PC-9 (cell line): ENCODE measurements at regions not wholly inside any gene's neighbourhood (a gene's known extent, or its start where the extent isn't known, plus 50 kb on each side); places are given as distances from the start of the nearest gene placed in this dataset.

Source experiments
- BruUV-seq: library from RNA; stranded (reverse); fragments of 400-500 nt; replicated peaks from 2 replicates; lab custom pipeline; 2021; lab: Mats Ljungman, UMichigan
- CTCF ChIA-PET: fragments of 300-600 bp; sonication (Branson Sonifier 250); formaldehyde crosslinking; loops from one replicate; lab custom pipeline; 2022; ENCODE audit warnings: antibody characterized with exemption; lab: Charles Lee
- POLR2A ChIA-PET: fragments of 300-600 bp; sonication (Branson Sonifier 250); formaldehyde crosslinking; loops from one replicate; lab custom pipeline; 2022; ENCODE audit warnings: antibody characterized with exemption; ENCODE audit not compliant: unreplicated experiment; lab: Charles Lee
- DNase-seq, 2 experiments: peaks; one replicate each; pipeline versions ENCODE4 v3.0.0 to v3.0.0-alpha.2; 2015 to 2022; ENCODE audit warnings: mixed read lengths in 1 of 2
- H2AFZ ChIP-seq: fragments of 200-600 bp; sonication (generic); 2 replicates; pipeline ENCODE4 v1.8.1; 2017; ENCODE audit warnings: antibody characterized with exemption
- H3F3A ChIP-seq: fragments of 200-600 bp; sonication (generic); 2 replicates; pipeline ENCODE4 v1.8.1; 2017; ENCODE audit warnings: antibody characterized with exemption, mild to moderate bottlenecking, low read depth; ENCODE audit not compliant: insufficient read depth
- H3K27ac ChIP-seq: fragments of 200-600 bp; sonication (generic); 2 replicates; pipeline ENCODE4 v1.6.1; 2016; ENCODE audit warnings: mixed run types
- H3K27me3 ChIP-seq: fragments of 200-600 bp; sonication (generic); 2 replicates; pipeline ENCODE4 v1.6.1; 2016; ENCODE audit warnings: low read depth, mixed run types; ENCODE audit not compliant: insufficient read depth
- H3K36me3 ChIP-seq: fragments of 200-600 bp; sonication (generic); 2 replicates; pipeline ENCODE4 v1.6.1; 2016; ENCODE audit warnings: low read depth, mixed run types
- H3K4me1 ChIP-seq: fragments of 200-600 bp; sonication (generic); replicated peaks from 2 replicates; pipeline ENCODE4 v1.6.1; 2016; ENCODE audit warnings: mixed run types; ENCODE audit not compliant: insufficient read depth
- H3K4me2 ChIP-seq: fragments of 200-600 bp; sonication (generic); 2 replicates; pipeline ENCODE4 v1.6.1; 2017; ENCODE audit warnings: mixed run types
- H3K4me3 ChIP-seq: fragments of 200-600 bp; sonication (generic); 2 replicates; pipeline ENCODE4 v1.6.1; 2016; ENCODE audit warnings: mixed run types
- H3K79me2 ChIP-seq: fragments of 200-600 bp; sonication (generic); 2 replicates; pipeline ENCODE4 v1.6.1; 2017; ENCODE audit warnings: low read depth, mixed run types
- H3K9me2 ChIP-seq: fragments of 200-600 bp; sonication (generic); 2 replicates; pipeline ENCODE4 v1.8.1; 2017; ENCODE audit warnings: mild to moderate bottlenecking; ENCODE audit not compliant: insufficient read depth
- H3K9me3 ChIP-seq: fragments of 200-600 bp; sonication (generic); 2 replicates; pipeline ENCODE4 v1.8.1; 2016; ENCODE audit warnings: low read depth; ENCODE audit not compliant: insufficient read depth
- H4K20me1 ChIP-seq: fragments of 200-600 bp; sonication (generic); 2 replicates; pipeline ENCODE4 v1.8.1; 2017; ENCODE audit not compliant: insufficient read depth
- EZH2 ChIP-seq: fragments of 200-600 bp; sonication (generic); IDR thresholded peaks from 2 replicates; pipeline ENCODE4 v1.8.0; 2017; ENCODE audit warnings: antibody characterized with exemption, low read depth
- intact Hi-C: fragments of 100-400 bp; cut with micrococcal nuclease; formaldehyde crosslinking; loops from one replicate; pipeline ENCODE4 v1.10.0; 2022; ENCODE audit not compliant: unreplicated experiment
- TF ChIP-seq, protein P1 (sequence below): fragments of 200-600 bp; sonication (generic); conservative IDR thresholded peaks from 2 replicates; pipeline ENCODE4 v1.6.1; 2017; ENCODE audit warnings: mixed run types, antibody characterized with exemption, mild to moderate bottlenecking, moderate library complexity

DNA sequence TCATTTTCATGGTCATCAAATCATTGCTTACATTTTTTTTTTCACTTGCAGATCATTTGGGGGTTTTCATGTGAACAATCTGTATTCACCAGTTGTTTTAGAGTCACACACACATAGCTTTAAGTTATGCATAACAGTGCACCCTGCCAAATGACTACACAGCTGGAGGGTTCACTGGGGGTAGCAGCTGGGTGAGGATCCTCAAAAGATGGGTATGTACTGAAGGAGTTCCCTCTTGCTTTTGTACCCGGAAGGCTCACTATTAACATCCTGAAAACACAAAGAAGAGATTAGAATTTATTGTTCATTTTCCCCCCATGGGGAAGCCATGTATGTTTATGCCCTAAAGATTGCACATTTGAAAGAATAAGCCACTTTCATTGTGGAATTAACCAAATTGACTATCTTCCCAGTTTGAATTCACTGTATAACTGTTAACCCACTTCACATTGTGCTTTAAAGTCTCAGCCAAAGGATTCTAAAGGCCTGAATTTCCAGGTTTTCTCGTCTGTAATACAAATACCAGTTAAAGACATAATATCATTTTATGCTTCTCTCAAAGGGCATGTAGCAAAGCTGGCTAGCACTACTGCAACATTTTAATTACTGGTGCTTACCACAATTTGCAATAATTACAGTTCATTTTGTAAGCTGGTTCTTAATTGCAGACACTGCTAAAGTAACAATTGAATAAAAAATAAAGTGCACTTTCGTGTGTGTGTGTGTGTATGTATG lies 466.4 kb upstream of the MEF2C start:
- POLR2A ChIA-PET: no interaction called here
- TF ChIP-seq EZH2: no peak
- TF ChIP-seq, protein P1, sequence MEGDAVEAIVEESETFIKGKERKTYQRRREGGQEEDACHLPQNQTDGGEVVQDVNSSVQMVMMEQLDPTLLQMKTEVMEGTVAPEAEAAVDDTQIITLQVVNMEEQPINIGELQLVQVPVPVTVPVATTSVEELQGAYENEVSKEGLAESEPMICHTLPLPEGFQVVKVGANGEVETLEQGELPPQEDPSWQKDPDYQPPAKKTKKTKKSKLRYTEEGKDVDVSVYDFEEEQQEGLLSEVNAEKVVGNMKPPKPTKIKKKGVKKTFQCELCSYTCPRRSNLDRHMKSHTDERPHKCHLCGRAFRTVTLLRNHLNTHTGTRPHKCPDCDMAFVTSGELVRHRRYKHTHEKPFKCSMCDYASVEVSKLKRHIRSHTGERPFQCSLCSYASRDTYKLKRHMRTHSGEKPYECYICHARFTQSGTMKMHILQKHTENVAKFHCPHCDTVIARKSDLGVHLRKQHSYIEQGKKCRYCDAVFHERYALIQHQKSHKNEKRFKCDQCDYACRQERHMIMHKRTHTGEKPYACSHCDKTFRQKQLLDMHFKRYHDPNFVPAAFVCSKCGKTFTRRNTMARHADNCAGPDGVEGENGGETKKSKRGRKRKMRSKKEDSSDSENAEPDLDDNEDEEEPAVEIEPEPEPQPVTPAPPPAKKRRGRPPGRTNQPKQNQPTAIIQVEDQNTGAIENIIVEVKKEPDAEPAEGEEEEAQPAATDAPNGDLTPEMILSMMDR: no peak
- Histone ChIP-seq H3K9me2 (no peaks in the 10 kb centered on the region), H4K20me1 (no peaks in the 10 kb centered on the region), H3K4me3 (no peak overlapping the region), H3F3A (no peaks in the 10 kb centered on the region), H3K4me2 (no peak overlapping the region), H3K4me1 (0 out of 2 replicates have a peak, but pooled peaks cover 4% of the 10 kb centered on the region), H2AFZ (no peak overlapping the region), H3K9me3 (no peaks in the 10 kb centered on the region), H3K36me3 (no peaks in the 10 kb centered on the region), H3K27ac (no peak overlapping the region), H3K79me2 (no peaks in the 10 kb centered on the region), H3K27me3 (no peaks in the 10 kb centered on the region)
- intact Hi-C loops: no loop called here
- DNase-seq: no peak
- no TSS peak for BruUV-seq
- CTCF ChIA-PET: interaction anchor here (0.7 kb wide), 1 partner anchor 14 kb away, joined by 3 read pairs; no protein-coding TSS in a partner anchor

DNA sequence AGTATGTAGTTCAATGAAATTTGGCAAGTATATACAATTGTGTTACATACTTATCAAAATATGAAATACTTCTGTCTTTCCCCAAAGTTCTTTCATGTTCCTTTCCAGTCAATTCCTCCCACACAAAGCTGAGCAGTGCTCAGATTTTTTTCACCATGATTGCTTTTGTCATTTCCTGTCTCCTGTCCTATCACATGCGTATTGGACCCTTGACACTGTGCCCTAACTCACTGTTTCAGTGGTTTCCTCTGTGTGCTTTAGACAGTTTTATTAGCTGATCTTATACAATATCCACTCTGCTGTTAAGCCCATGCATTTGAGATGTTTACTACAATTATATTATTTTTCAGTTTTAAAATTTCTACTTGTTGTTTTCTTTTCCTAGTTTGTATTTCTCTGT lies 463.6 kb upstream of the MEF2C start:
- no peaks in the 10 kb centered on the region for H4K20me1 ChIP-seq
- no peak overlapping the region for H3K4me3 ChIP-seq
- no peak for TF ChIP-seq EZH2
- TF ChIP-seq, protein P1: no peak
- intact Hi-C loops: no loop called here
- H3K27me3 ChIP-seq: no peaks in the 10 kb centered on the region
- no peaks in the 10 kb centered on the region for H3K9me2 ChIP-seq
- H3K9me3 ChIP-seq: no peaks in the 10 kb centered on the region
- no peak overlapping the region for H3K4me2 ChIP-seq
- no TSS peak for BruUV-seq
- no peak overlapping the region for H3K27ac ChIP-seq
- no peaks in the 10 kb centered on the region for H3F3A ChIP-seq
- no peaks in the 10 kb centered on the region for H3K36me3 ChIP-seq
- no peak overlapping the region for H2AFZ ChIP-seq
- ChIA-PET CTCF (no interaction called here), POLR2A (no interaction called here)
- 0 out of 2 replicates have a peak, but pooled peaks cover under 1% of the 10 kb centered on the region for H3K4me1 ChIP-seq
- DNase-seq: no peak
- no peaks in the 10 kb centered on the region for H3K79me2 ChIP-seq

DNA sequence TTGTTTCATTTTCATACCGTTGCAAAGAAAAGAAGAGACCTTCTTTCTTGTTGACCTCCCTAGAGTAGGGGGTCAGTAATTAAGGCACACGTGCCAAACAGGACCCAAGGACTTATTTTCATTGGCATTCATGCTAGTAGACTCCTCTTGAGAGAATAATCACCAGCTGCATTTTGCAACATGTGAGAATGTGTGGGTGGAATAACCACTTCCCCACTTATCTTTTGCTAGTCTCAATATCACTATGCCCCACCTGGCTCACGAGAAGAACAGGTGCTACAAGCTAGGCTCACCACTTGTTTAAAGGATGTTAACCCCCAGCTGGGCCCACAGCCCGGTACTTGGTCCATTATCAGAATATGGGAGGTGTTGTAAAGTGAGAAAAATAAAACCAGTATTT lies 460.7 kb upstream of the MEF2C start:
- no peak overlapping the region for H2AFZ ChIP-seq
- TF ChIP-seq, protein P1: no peak
- TF ChIP-seq EZH2: no peak
- no peaks in the 10 kb centered on the region for H3K4me1 ChIP-seq
- no peak overlapping the region for H3K4me3 ChIP-seq
- no peaks in the 10 kb centered on the region for H3K36me3 ChIP-seq
- no peaks in the 10 kb centered on the region for H3K9me2 ChIP-seq
- no peak for DNase-seq
- intact Hi-C loops: no loop called here
- H3K27ac ChIP-seq: no peak overlapping the region
- no peak overlapping the region for H3K4me2 ChIP-seq
- H3F3A ChIP-seq: no peaks in the 10 kb centered on the region
- ChIA-PET POLR2A (no interaction called here), CTCF (no interaction called here)
- H3K79me2 ChIP-seq: no peaks in the 10 kb centered on the region
- no peaks in the 10 kb centered on the region for H3K9me3 ChIP-seq
- H4K20me1 ChIP-seq: no peaks in the 10 kb centered on the region
- BruUV-seq: no TSS peak
- no peaks in the 10 kb centered on the region for H3K27me3 ChIP-seq
